ENCODE measurements at regions not wholly inside any gene's neighbourhood (a gene's known extent, or its start where the extent isn't known, plus 50 kb on each side); places are given as distances from the start of the nearest gene placed in this dataset.
"Not testable (repeated sequence)": the region's sequence is repeated elsewhere in the genome, so short reads cannot be mapped to it uniquely, and the experiment has no call there.

- H3K9me3 Mint-ChIP-seq (ENCODE audit: insufficient read depth); H3K4me1 Mint-ChIP-seq (ENCODE audit: low read depth); H3K27me3 Mint-ChIP-seq (ENCODE audit: low read depth); H3K4me3 Mint-ChIP-seq; POLR2A ChIA-PET; H3K27ac Mint-ChIP-seq; H3K36me3 Mint-ChIP-seq (ENCODE audit: low read depth): not testable (repeated sequence)
- DNase-seq (peak; percentile 38), ATAC-seq (peak; percentile 89)
- CTCF ChIA-PET: interaction anchor here (1.3 to 1.4 kb wide), 2 partner anchors 72 to 134 kb away, joined by 3 to 7 read pairs; partner anchors contain the start of gene UNC93A
Observed at GRCh38 chr6:167217951-167218759, 60.4 kb upstream of the GPR31 start.

DNA sequence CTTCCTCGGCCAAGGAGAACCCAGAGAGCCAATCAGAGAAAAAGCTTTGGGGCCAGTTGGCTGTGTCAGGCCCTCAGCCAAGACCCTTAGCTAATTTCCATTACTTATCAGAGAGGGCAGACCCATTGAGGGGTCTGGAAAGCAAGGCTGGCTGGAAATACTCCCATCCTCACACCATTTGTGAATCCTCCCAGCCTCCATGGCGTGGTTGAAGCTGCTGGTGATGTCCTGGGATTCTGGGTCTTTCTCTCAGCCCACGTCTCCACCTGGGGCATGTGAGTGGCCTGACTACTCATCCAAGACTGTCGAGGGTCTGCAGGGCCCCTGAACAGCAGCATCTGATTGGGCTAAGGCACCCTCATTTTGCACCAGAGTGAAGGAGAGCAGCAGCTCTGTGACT lies 61.3 kb upstream of the GPR31 start:
- H3K36me3 Mint-ChIP-seq (ENCODE audit: low read depth); H3K4me3 Mint-ChIP-seq; H3K27ac Mint-ChIP-seq; ATAC-seq; H3K4me1 Mint-ChIP-seq (ENCODE audit: low read depth); DNase-seq; POLR2A ChIA-PET; H3K9me3 Mint-ChIP-seq (ENCODE audit: insufficient read depth); H3K27me3 Mint-ChIP-seq (ENCODE audit: low read depth): not testable (repeated sequence)
- CTCF ChIA-PET: interaction anchor here (1.4 to 1.9 kb wide), 2 partner anchors 71 to 133 kb away, joined by 7 read pairs; partner anchors contain the start of gene UNC93A

DNA sequence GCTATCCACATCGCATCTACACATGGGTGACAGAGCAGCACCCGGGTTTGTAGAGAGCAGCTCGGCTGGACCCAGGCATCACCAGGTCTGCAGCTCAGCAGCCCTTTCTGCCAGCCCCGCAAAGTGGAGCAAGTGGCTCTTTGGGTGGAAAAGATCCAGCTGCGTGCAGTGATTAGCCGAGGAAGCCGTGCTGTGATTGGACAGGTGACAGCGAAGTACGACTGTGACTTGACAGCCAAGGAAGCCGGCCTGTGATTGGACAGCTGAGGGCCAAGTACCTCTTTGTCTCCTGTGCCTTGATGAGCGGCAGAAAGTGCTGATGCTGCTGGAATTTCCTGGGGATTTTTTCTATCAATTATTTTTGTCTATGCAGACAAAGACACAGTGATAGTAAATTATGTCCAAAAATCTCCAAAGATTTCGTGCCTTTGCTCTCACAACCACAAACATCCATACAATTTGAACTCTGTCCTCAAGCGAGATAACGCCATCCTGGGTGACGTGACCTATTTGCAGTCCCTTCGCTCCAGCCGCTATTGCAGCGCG lies 62.3 kb upstream of the GPR31 start:
- H3K4me3 Mint-ChIP-seq: no peak overlapping the region
- ATAC-seq (no peak), DNase-seq (no peak)
- ChIA-PET POLR2A (no interaction called here), CTCF (interaction anchor here (1.9 kb wide), 1 partner anchor 132 kb away, joined by 7 read pairs; no protein-coding TSS in a partner anchor)
- H3K27me3 Mint-ChIP-seq (ENCODE audit: low read depth): peaks cover 3% of the 10 kb centered on the region
- no peaks in the 10 kb centered on the region for H3K4me1 Mint-ChIP-seq (ENCODE audit: low read depth)
- H3K27ac Mint-ChIP-seq: no peak overlapping the region
- no peaks in the 10 kb centered on the region for H3K9me3 Mint-ChIP-seq (ENCODE audit: insufficient read depth)
- H3K36me3 Mint-ChIP-seq (ENCODE audit: low read depth): no peaks in the 10 kb centered on the region

GRCh38 chr6:167221400-167222201 lies 63.8 kb upstream of the GPR31 start:
- Mint-ChIP-seq H3K9me3 (ENCODE audit: insufficient read depth) (no peaks in the 10 kb centered on the region), H3K4me3 (no peak overlapping the region), H3K4me1 (ENCODE audit: low read depth) (no peaks in the 10 kb centered on the region), H3K36me3 (ENCODE audit: low read depth) (no peaks in the 10 kb centered on the region), H3K27ac (no peak overlapping the region), H3K27me3 (ENCODE audit: low read depth) (peaks cover 11% of the 10 kb centered on the region)
- ATAC-seq: no peak
- DNase-seq: no peak
- ChIA-PET POLR2A (no interaction called here), CTCF (no interaction called here)

GRCh38 chr6:167225566-167226382 lies 65.3 kb upstream of the UNC93A start:
- H3K4me3 Mint-ChIP-seq; H3K27ac Mint-ChIP-seq; ATAC-seq; H3K36me3 Mint-ChIP-seq (ENCODE audit: low read depth); POLR2A ChIA-PET; H3K9me3 Mint-ChIP-seq (ENCODE audit: insufficient read depth); CTCF ChIA-PET; H3K4me1 Mint-ChIP-seq (ENCODE audit: low read depth); DNase-seq: not testable (repeated sequence)
- H3K27me3 Mint-ChIP-seq (ENCODE audit: low read depth): peaks cover 43% of the 10 kb centered on the region

- H3K27ac Mint-ChIP-seq: no peak overlapping the region
- CTCF ChIA-PET: no interaction called here
- no peak overlapping the region for H3K4me3 Mint-ChIP-seq
- no peak for ATAC-seq
- H3K27me3 Mint-ChIP-seq (ENCODE audit: low read depth): peaks cover 46% of the 10 kb centered on the region
- no peaks in the 10 kb centered on the region for H3K36me3 Mint-ChIP-seq (ENCODE audit: low read depth)
- DNase-seq: no peak
- H3K9me3 Mint-ChIP-seq (ENCODE audit: insufficient read depth): no peaks in the 10 kb centered on the region
- POLR2A ChIA-PET: no interaction called here
- H3K4me1 Mint-ChIP-seq (ENCODE audit: low read depth): no peaks in the 10 kb centered on the region
Observed at GRCh38 chr6:167226383-167226685, 64.8 kb upstream of the UNC93A start.

- ATAC-seq: no peak
- ChIA-PET POLR2A (no interaction called here), CTCF (no interaction called here)
- no peaks in the 10 kb centered on the region for H3K4me1 Mint-ChIP-seq (ENCODE audit: low read depth)
- no peak for DNase-seq
- no peaks in the 10 kb centered on the region for H3K36me3 Mint-ChIP-seq (ENCODE audit: low read depth)
- H3K27ac Mint-ChIP-seq: no peak overlapping the region
- peaks cover 46% of the 10 kb centered on the region for H3K27me3 Mint-ChIP-seq (ENCODE audit: low read depth)
- H3K9me3 Mint-ChIP-seq (ENCODE audit: insufficient read depth): no peaks in the 10 kb centered on the region
- H3K4me3 Mint-ChIP-seq: no peak overlapping the region
Observed at GRCh38 chr6:167226791-167227190, 64.3 kb upstream of the UNC93A start.

- H3K4me1 Mint-ChIP-seq (ENCODE audit: low read depth): no peaks in the 10 kb centered on the region
- H3K27me3 Mint-ChIP-seq (ENCODE audit: low read depth): peaks cover 48% of the 10 kb centered on the region
- H3K36me3 Mint-ChIP-seq (ENCODE audit: low read depth): no peaks in the 10 kb centered on the region
- ChIA-PET CTCF (no interaction called here), POLR2A (no interaction called here)
- ATAC-seq: no peak
- H3K27ac Mint-ChIP-seq: no peak overlapping the region
- no peaks in the 10 kb centered on the region for H3K9me3 Mint-ChIP-seq (ENCODE audit: insufficient read depth)
- H3K4me3 Mint-ChIP-seq: no peak overlapping the region
- DNase-seq: no peak
Observed at GRCh38 chr6:167227984-167228383, 63.1 kb upstream of the UNC93A start.

DNA sequence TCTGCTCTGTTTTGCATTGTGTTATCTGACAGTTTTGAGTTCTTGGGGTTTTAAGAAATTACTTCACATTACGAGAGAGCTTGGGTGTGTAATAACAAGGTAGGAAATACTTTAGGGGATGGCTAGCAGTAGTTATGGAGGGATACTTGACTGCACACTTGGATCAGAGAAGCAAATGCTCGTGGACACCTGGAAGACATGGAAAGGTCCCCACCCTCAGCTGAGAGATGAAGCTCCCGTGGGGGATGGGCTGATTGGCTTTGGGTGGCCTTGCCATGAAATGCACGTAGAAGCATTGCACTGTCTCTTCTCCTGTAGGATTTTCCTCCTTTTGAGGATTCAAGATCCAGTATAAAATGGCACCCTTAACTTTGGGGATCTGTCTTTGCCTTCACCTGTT lies 61.5 kb upstream of the UNC93A start:
- ChIA-PET POLR2A (no interaction called here), CTCF (interaction anchor here (1.0 to 1.3 kb wide), 2 partner anchors 62 to 122 kb away, joined by 3 to 5 read pairs; partner anchors contain the start of gene UNC93A)
- Mint-ChIP-seq H3K27me3 (ENCODE audit: low read depth) (peaks cover 52% of the 10 kb centered on the region), H3K27ac (no peak overlapping the region), H3K4me3 (no peak overlapping the region), H3K9me3 (ENCODE audit: insufficient read depth) (no peaks in the 10 kb centered on the region), H3K36me3 (ENCODE audit: low read depth) (no peaks in the 10 kb centered on the region), H3K4me1 (ENCODE audit: low read depth) (no peaks in the 10 kb centered on the region)
- DNase-seq (no peak), ATAC-seq (no peak)

DNA sequence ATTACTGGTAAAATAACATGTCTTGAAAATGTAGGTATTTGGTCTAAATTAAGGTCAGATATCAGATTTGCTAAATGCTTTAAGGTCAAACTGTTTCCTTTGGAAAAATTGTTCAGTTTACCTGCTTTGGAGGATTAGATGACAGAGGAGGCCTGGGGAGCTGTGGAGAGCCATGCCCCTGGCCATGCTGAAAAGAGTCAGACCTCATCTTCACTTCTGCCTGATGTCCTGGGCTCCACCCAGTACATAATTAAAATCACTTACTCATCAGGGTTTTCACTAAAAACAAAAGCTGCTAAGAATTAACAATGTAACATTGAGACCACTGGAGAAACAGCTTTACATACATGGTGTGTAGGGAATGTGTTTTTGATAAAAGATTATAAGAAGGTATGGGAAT lies 60.8 kb upstream of the UNC93A start:
- ChIA-PET CTCF (interaction anchor here (1.0 to 1.3 kb wide), 2 partner anchors 61 to 121 kb away, joined by 3 to 5 read pairs; partner anchors contain the start of gene UNC93A), POLR2A (no interaction called here)
- Mint-ChIP-seq H3K4me1 (ENCODE audit: low read depth) (no peaks in the 10 kb centered on the region), H3K36me3 (ENCODE audit: low read depth) (no peaks in the 10 kb centered on the region), H3K27me3 (ENCODE audit: low read depth) (peaks cover 50% of the 10 kb centered on the region), H3K9me3 (ENCODE audit: insufficient read depth) (no peaks in the 10 kb centered on the region), H3K27ac (no peak overlapping the region), H3K4me3 (no peak overlapping the region)
- no peak for ATAC-seq
- DNase-seq: no peak

GRCh38 chr6:167232356-167232755 lies 58.8 kb upstream of the UNC93A start:
- CTCF ChIA-PET: no interaction called here
- no peak for ATAC-seq
- H3K36me3 Mint-ChIP-seq (ENCODE audit: low read depth): no peaks in the 10 kb centered on the region
- peaks cover 39% of the 10 kb centered on the region for H3K27me3 Mint-ChIP-seq (ENCODE audit: low read depth)
- no peak overlapping the region for H3K27ac Mint-ChIP-seq
- H3K4me1 Mint-ChIP-seq (ENCODE audit: low read depth): no peaks in the 10 kb centered on the region
- POLR2A ChIA-PET: no interaction called here
- H3K9me3 Mint-ChIP-seq (ENCODE audit: insufficient read depth): no peaks in the 10 kb centered on the region
- no peak overlapping the region for H3K4me3 Mint-ChIP-seq
- DNase-seq: no peak

GRCh38 chr6:167233490-167233889 lies 57.6 kb upstream of the UNC93A start:
- H3K36me3 Mint-ChIP-seq (ENCODE audit: low read depth): no peaks in the 10 kb centered on the region
- no peak for DNase-seq
- peaks cover 28% of the 10 kb centered on the region for H3K27me3 Mint-ChIP-seq (ENCODE audit: low read depth)
- H3K4me1 Mint-ChIP-seq (ENCODE audit: low read depth): no peaks in the 10 kb centered on the region
- H3K9me3 Mint-ChIP-seq (ENCODE audit: insufficient read depth): no peaks in the 10 kb centered on the region
- ChIA-PET CTCF (no interaction called here), POLR2A (no interaction called here)
- H3K4me3 Mint-ChIP-seq: no peak overlapping the region
- ATAC-seq: no peak
- no peak overlapping the region for H3K27ac Mint-ChIP-seq

Measured in activated CD8-positive, alpha-beta T cell treated with anti-CD3 and anti-CD28 coated beads, Interleukin-2, amount 10 ng/mL, durations not matched to agents 7 days and 5 days (primary cell).